ENCODE measurements at regions not wholly inside any gene's neighbourhood (a gene's known extent, or its start where the extent isn't known, plus 50 kb on each side); places are given as distances from the start of the nearest gene placed in this dataset.

GRCh38 chr21:35238119-35238518, 189.0 kb upstream of the RUNX1 start:
- no peak overlapping the region for H3K4me3 ChIP-seq (ENCODE audit: low read depth, low read length)
- no peak for TF ChIP-seq CTCF (IDR thresholded peaks at IDR 0.05; ENCODE audit: insufficient read depth, low read depth, low read length)
- no peak for DNase-seq (ENCODE audit: low read depth)

- no peak for DNase-seq (ENCODE audit: low read depth)
- H3K4me3 ChIP-seq (ENCODE audit: low read depth, low read length), result no peak overlapping the region
- no peak for TF ChIP-seq CTCF (IDR thresholded peaks at IDR 0.05; ENCODE audit: insufficient read depth, low read depth, low read length)
Observed at GRCh38 chr21:35237287-35237686, 188.2 kb upstream of the RUNX1 start.

GRCh38 chr21:35236090-35236489, 187.0 kb upstream of the RUNX1 start:
- TF ChIP-seq CTCF (IDR thresholded peaks at IDR 0.05; ENCODE audit: insufficient read depth, low read depth, low read length), result no peak
- no peak for DNase-seq (ENCODE audit: low read depth)

GRCh38 chr21:35234725-35235124, 185.6 kb upstream of the RUNX1 start:
- no peak for DNase-seq (ENCODE audit: low read depth)
- TF ChIP-seq CTCF (IDR thresholded peaks at IDR 0.05; ENCODE audit: insufficient read depth, low read depth, low read length), result no peak
- H3K4me3 ChIP-seq (ENCODE audit: low read depth, low read length), result no peak overlapping the region

More at GRCh38 chr21:35236090-35236489, 187.0 kb upstream of the RUNX1 start:
- H3K4me3 ChIP-seq (ENCODE audit: low read depth, low read length), result no peak overlapping the region

GRCh38 chr21:35233756-35234155, 184.7 kb upstream of the RUNX1 start:
- no peak for TF ChIP-seq CTCF (IDR thresholded peaks at IDR 0.05; ENCODE audit: insufficient read depth, low read depth, low read length)
- H3K4me3 ChIP-seq (ENCODE audit: low read depth, low read length), result no peak overlapping the region
- no peak for DNase-seq (ENCODE audit: low read depth)

- no peak for TF ChIP-seq CTCF (IDR thresholded peaks at IDR 0.05; ENCODE audit: insufficient read depth, low read depth, low read length)
- H3K4me3 ChIP-seq (ENCODE audit: low read depth, low read length), result no peak overlapping the region
- DNase-seq (ENCODE audit: low read depth), result peak; percentile 93
Observed at GRCh38 chr21:35232545-35233176, 183.6 kb upstream of the RUNX1 start.

- no peak for TF ChIP-seq CTCF (IDR thresholded peaks at IDR 0.05; ENCODE audit: insufficient read depth, low read depth, low read length)
- no peak overlapping the region for H3K4me3 ChIP-seq (ENCODE audit: low read depth, low read length)
- DNase-seq (ENCODE audit: low read depth), result no peak
Observed at GRCh38 chr21:35231090-35231489, 182.0 kb upstream of the RUNX1 start.

All from fibroblast of villous mesenchyme (primary cell).